Neuron (in vitro differentiated cells): ENCODE measurements at regions not wholly inside any gene's neighbourhood (a gene's known extent, or its start where the extent isn't known, plus 50 kb on each side); places are given as distances from the start of the nearest gene placed in this dataset.

ENCODE experiments used
- H2AFZ ChIP-seq: one replicate; pipeline ENCODE4 v1.6.1; 2013; ENCODE audit warnings: low read depth, mild to moderate bottlenecking, inconsistent platforms, low read length, moderate library complexity
- H3K27me3 ChIP-seq: one replicate; pipeline ENCODE4 v1.6.1; 2013; ENCODE audit warnings: low read length; ENCODE audit not compliant: insufficient read depth
- H3K36me3 ChIP-seq: one replicate; pipeline ENCODE4 v1.6.1; 2013; ENCODE audit warnings: low read length; ENCODE audit not compliant: insufficient read depth
- H3K4me1 ChIP-seq: one replicate; pipeline ENCODE4 v1.6.1; 2013; ENCODE audit warnings: low read length; ENCODE audit not compliant: insufficient read depth
- H3K4me3 ChIP-seq: 2 replicates; pipeline ENCODE4 v1.5.1; 2013; ENCODE audit warnings: mild to moderate bottlenecking, low read length, moderate library complexity
- H3K9me3 ChIP-seq: one replicate; pipeline ENCODE4 v1.6.1; 2013; ENCODE audit warnings: low read length

- no peaks in the 10 kb centered on the region for H3K27me3 ChIP-seq
- H3K9me3 ChIP-seq: no peaks in the 10 kb centered on the region
- no peak overlapping the region for H2AFZ ChIP-seq
- no peaks in the 10 kb centered on the region for H3K36me3 ChIP-seq
- no peak overlapping the region for H3K4me3 ChIP-seq
- H3K4me1 ChIP-seq: peaks cover 55% of the 10 kb centered on the region
Measured at GRCh38 chr5:124919076-124919475, 172.6 kb upstream of the ZNF608 start.

- H3K27me3 ChIP-seq: no peaks in the 10 kb centered on the region
- no peaks in the 10 kb centered on the region for H3K9me3 ChIP-seq
- H2AFZ ChIP-seq: no peak overlapping the region
- H3K4me3 ChIP-seq: no peak overlapping the region
- H3K4me1 ChIP-seq: peaks cover 55% of the 10 kb centered on the region
- no peaks in the 10 kb centered on the region for H3K36me3 ChIP-seq
Measured at GRCh38 chr5:124919747-124920525, 173.5 kb upstream of the ZNF608 start.

GRCh38 chr5:124920909-124921666 is 174.6 kb upstream of the ZNF608 start:
- H3K4me1 ChIP-seq: peaks cover 55% of the 10 kb centered on the region
- no peak overlapping the region for H3K4me3 ChIP-seq
- no peaks in the 10 kb centered on the region for H3K27me3 ChIP-seq
- no peaks in the 10 kb centered on the region for H3K9me3 ChIP-seq
- no peak overlapping the region for H2AFZ ChIP-seq
- H3K36me3 ChIP-seq: no peaks in the 10 kb centered on the region

- no peak overlapping the region for H3K4me3 ChIP-seq
- H3K27me3 ChIP-seq: no peaks in the 10 kb centered on the region
- no peaks in the 10 kb centered on the region for H3K9me3 ChIP-seq
- H3K36me3 ChIP-seq: no peaks in the 10 kb centered on the region
- peaks cover 55% of the 10 kb centered on the region for H3K4me1 ChIP-seq
- H2AFZ ChIP-seq: no peak overlapping the region
Measured at GRCh38 chr5:124921694-124922093, 175.3 kb upstream of the ZNF608 start.

- H2AFZ ChIP-seq: peak overlapping the region; percentile 38
- no peaks in the 10 kb centered on the region for H3K36me3 ChIP-seq
- H3K9me3 ChIP-seq: no peaks in the 10 kb centered on the region
- H3K27me3 ChIP-seq: no peaks in the 10 kb centered on the region
- peaks cover 55% of the 10 kb centered on the region for H3K4me1 ChIP-seq
- H3K4me3 ChIP-seq: no peak overlapping the region
Measured at GRCh38 chr5:124922255-124922975, 176.0 kb upstream of the ZNF608 start.

GRCh38 chr5:124923131-124923530 is 176.7 kb upstream of the ZNF608 start:
- Histone ChIP-seq H3K4me1 (peaks cover 55% of the 10 kb centered on the region), H3K9me3 (no peaks in the 10 kb centered on the region), H3K36me3 (no peaks in the 10 kb centered on the region), H2AFZ (peak overlapping the region; percentile 38), H3K27me3 (no peaks in the 10 kb centered on the region), H3K4me3 (no peak overlapping the region)

- no peak overlapping the region for H2AFZ ChIP-seq
- no peaks in the 10 kb centered on the region for H3K36me3 ChIP-seq
- H3K9me3 ChIP-seq: no peaks in the 10 kb centered on the region
- no peak overlapping the region for H3K4me3 ChIP-seq
- H3K27me3 ChIP-seq: no peaks in the 10 kb centered on the region
- peaks cover 41% of the 10 kb centered on the region for H3K4me1 ChIP-seq
Measured at GRCh38 chr5:124924729-124925128, 178.3 kb upstream of the ZNF608 start.

GRCh38 chr5:124927735-124928134 is 181.3 kb upstream of the ZNF608 start:
- Histone ChIP-seq H3K4me1 (peaks cover 11% of the 10 kb centered on the region), H3K4me3 (no peak overlapping the region), H3K36me3 (no peaks in the 10 kb centered on the region), H3K9me3 (no peaks in the 10 kb centered on the region), H3K27me3 (no peaks in the 10 kb centered on the region), H2AFZ (no peak overlapping the region)

- no peaks in the 10 kb centered on the region for H3K9me3 ChIP-seq
- H3K36me3 ChIP-seq: no peaks in the 10 kb centered on the region
- no peaks in the 10 kb centered on the region for H3K27me3 ChIP-seq
- no peaks in the 10 kb centered on the region for H3K4me1 ChIP-seq
- H3K4me3 ChIP-seq: no peak overlapping the region
- no peak overlapping the region for H2AFZ ChIP-seq
Measured at GRCh38 chr5:124929000-124929399, 182.6 kb upstream of the ZNF608 start.

- H3K36me3 ChIP-seq: no peaks in the 10 kb centered on the region
- no peaks in the 10 kb centered on the region for H3K9me3 ChIP-seq
- peaks cover 6% of the 10 kb centered on the region for H3K4me1 ChIP-seq
- no peak overlapping the region for H3K4me3 ChIP-seq
- H3K27me3 ChIP-seq: no peaks in the 10 kb centered on the region
- H2AFZ ChIP-seq: no peak overlapping the region
Measured at GRCh38 chr5:124932791-124933600, 186.6 kb upstream of the ZNF608 start.

- H3K27me3 ChIP-seq: no peaks in the 10 kb centered on the region
- peaks cover 6% of the 10 kb centered on the region for H3K4me1 ChIP-seq
- H3K36me3 ChIP-seq: no peaks in the 10 kb centered on the region
- peaks cover 2% of the 10 kb centered on the region for H3K9me3 ChIP-seq
- H2AFZ ChIP-seq: no peak overlapping the region
- H3K4me3 ChIP-seq: no peak overlapping the region
Measured at GRCh38 chr5:124935065-124935464, 188.6 kb upstream of the ZNF608 start.

GRCh38 chr5:124936626-124936933 is 190.1 kb upstream of the ZNF608 start:
- H3K36me3 ChIP-seq: no peaks in the 10 kb centered on the region
- H3K27me3 ChIP-seq: no peaks in the 10 kb centered on the region
- no peak overlapping the region for H3K4me3 ChIP-seq
- no peak overlapping the region for H2AFZ ChIP-seq
- H3K4me1 ChIP-seq: peaks cover 6% of the 10 kb centered on the region
- peaks cover 5% of the 10 kb centered on the region for H3K9me3 ChIP-seq
